Amygdala (tissue), 56 donors: ENCODE measurements at regions not wholly inside any gene's neighbourhood (a gene's known extent, or its start where the extent isn't known, plus 50 kb on each side); places are given as distances from the start of the nearest gene placed in this dataset.

Source experiments
- DNase-seq, 56 donors: peaks; one replicate each; lab custom pipeline; 2025; lab: John Stamatoyannopoulos, UW

DNA sequence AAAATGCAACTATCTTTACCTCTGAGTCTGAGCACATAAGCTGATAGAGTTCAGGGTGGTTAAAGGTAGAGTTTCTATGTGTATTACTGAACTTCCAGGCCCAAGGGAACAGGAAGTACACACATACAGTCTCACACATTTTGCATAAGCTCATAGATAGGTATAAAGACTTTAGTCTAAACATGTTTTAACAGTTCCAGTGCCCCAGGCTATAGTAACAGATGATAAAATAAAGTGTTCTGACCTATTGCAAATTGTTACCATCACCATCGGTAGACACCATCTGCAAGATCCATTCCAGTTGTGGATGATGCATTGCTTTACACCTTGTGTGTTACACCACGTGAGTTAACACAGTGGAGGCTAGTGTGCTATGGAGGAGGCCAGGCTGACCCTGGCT, 95.8 kb downstream of the TMEM174 start:
- no peak for DNase-seq

DNA sequence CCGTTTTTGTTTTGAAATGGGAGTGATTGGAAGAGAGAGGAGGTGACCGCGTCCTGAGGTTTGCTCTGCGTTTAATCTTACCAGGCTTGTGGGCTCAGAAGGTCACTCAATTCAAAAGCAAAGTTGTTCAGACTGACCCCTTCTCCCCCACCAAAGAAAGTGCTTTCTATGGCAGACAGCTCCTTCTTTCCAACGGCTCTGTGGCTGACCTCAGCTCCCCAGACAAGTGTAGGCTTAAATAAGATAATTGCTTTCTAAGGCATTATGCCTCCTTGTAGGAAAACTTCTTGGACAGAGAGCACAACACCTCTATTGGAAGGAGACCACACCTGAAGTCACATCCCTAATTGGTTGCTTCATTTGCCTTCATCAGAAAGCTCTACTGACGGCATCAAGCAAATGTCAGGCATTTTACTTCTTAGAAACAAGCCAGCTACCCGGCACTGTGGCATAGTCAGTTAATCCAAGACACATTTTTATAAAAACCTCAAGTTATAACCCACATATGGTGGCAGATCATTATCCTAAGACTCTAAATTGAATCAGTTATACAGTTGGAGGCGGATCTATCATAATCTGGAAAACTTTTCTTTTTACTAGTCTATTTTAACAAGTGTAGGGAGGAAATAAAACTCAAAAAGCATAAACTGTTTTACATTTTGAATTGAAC, 94.9 kb downstream of the TMEM174 start:
- no peak for DNase-seq

DNA sequence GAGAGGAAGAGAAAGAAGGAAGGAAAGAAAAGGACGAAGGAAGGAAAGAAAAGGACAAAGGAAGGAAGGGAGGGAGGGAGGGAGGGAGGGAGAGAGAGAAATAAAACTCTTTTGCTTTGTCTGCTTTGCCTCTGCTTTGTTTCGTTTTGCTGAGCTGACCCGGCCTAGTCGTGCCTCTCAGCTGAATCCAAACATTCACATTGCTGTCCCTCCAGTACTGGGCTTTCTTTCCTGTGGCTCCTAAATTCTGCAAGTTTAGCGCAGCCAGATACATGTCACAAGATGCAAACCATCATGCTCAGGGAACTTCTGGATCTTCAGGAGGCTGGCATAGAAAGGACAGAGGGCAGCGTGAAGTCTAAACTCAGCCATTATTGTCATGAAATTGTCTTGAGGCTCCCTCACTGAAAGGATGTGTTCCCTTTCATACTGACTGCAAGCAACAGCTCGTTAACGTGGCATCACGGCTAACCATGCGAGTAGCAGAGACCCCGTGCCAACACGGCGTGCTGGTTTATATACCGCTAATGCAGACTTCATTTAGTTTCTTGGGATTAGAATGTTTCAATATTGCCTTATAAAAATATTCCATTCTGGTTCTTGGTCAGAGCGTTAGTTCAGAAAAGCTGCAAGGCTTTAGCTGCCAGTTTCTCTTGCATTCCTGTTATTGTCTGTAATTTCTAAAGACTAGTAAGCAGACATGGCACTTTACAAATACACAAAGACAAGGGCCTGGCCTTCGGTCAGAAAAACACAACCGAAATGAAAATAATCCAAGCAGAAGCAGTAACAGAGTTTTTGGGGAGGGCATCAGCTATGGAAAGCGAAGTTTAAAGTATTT, 94.2 kb downstream of the TMEM174 start:
- DNase-seq, result no peak

DNA sequence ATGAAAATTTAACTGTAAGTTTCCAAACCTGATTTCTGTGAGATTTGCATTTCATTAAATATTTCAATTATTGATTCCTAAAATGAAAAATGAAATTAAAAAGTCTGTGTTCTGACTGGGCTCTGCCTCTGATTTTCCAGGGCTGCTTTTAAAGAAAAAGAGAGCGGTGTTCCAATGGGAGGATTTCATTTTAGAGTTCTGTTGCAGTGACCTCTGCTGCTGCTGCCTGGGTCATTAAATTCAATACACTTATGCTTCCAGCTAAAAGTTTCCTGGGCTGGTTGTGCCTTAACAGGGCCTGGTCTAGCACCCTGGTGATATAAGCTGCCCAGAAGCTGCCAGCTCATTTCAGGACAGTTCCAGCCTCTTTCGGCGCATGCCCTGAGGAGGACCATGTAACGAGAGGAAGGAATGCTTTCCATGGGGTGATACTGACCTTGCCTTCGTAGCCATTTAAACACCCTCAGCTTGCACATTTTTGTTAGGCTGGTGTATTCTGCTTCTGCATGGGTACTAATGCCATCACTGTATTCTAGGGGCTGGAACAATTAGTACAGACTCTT, 93.3 kb downstream of the TMEM174 start:
- no peak for DNase-seq

DNA sequence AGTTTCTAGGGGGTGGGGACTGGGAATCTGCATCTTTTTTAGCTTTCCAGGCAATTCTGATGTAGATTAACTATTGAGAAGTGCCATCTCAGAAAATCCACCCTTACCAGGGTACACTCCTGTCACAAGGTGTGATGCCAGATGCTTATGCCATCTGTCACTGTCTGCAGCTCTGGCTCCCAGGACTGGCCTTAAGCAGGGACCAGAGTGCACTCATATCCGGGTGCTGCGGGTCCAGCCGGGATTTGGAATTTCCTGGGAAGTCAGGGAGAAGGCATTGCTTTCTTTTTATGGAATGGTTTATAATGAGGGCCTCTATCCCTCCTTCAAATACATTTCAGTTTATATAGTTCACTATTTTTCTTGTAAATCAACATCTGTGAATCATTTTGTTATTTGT, 92.6 kb downstream of the TMEM174 start:
- no peak for DNase-seq

DNA sequence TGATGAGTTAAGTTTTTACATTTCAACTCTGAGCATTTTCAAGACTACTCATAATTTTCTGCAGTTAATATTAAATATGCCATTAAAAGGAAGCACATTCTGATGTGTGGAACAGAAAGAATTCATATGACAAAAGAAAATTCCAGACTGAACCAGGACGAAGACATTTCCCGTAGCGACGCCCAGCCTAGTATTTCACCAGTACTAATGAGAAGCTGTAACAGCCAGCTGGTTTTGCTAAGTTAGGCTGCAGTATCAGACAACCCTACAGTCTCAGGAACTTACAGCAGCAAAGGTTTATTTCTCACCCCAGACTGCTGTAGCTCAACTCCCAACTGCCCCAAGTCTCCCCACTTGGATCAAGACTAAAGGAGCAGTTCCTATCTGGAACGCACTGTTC, 91.6 kb downstream of the TMEM174 start:
- DNase-seq, result no peak

DNA sequence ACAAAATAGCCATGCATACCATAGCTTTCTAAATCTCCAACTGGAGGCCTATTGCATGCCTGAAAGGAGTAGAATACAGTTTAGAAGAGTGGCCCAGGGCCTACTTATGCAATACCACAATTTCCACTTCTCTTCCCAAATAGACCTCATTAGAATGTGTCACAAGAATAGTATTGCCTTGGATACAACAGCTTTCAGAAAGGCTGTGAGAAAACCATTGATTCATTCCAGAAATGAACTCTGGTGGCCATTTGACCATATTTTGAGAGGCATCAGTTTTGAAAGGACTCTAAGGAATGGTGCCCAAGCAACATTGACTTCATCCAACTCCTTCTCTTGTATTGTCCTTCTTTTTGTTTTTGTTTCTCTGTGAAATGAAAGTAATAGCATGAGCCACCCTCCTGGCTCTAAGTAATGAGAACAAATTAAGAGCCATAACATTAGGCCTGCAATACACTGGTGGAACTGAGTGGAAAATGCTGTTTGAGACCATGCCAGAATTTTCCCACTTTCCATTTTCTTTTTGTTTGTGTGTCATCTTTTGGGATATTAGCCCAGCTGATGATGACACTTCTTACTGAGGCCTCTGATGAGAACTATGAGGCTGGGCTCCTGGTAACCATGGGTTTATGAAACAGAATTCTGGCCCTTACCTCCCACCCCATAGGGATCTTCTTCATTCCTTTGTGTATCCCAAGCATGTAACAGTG, 90.2 kb downstream of the TMEM174 start:
- no peak for DNase-seq

DNA sequence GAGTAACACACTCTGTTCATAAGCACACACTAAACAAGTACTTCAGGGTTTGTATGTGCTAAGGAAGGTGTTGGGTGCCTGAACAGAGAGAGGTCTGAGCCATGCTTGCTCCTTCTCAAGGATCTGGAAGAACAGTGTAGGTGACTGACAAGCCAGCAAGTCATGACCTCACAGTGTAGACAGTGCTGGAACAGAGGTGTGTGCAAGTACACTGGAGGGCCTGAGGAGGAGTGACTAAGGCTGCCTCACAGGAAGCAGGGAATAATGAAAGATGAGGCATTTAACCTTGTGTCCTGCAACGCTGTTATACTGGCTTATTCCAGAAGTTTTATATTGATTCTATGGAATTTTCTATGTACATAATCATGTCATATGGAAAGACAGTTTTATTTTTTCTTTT, 83.9 kb downstream of the TMEM174 start:
- no peak for DNase-seq

DNA sequence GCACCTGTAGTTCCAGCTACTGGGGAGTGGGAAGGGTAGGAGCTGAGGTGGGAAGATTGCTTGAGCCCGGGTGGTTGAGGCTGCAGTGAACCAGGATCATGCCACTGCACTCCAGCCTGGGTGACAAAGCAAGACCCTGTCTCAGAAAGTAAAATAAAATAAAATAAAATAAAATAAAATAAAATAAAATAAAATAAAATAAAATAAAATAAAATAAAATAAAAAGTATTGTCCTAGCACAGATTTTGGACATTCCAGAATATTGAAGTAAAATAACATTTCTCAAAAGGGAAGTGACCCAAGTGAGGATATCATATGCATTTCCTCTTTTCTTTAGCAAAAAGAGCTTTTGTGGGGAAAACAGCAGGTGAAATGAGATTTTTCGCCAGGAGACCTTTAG, 83.5 kb downstream of the TMEM174 start:
- no peak for DNase-seq

DNA sequence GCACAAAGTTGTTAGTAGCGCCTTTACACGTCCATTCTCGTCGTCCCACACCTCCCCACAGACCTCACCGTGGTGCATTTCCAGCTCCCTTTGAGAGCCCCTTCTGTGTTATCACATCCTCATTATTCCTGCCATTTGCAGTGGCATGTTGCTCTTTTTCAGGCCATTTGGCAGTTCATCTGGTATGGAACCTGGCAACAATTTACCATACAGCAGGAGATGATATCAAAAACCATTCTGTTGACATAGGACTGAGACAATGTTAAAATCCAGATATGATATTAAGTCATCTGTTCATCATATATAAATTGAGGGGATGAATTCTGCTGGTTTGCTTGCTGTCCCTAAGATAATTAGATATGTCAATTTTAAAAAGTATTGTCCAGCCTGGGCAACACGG, 83.0 kb downstream of the TMEM174 start:
- DNase-seq, result no peak

DNA sequence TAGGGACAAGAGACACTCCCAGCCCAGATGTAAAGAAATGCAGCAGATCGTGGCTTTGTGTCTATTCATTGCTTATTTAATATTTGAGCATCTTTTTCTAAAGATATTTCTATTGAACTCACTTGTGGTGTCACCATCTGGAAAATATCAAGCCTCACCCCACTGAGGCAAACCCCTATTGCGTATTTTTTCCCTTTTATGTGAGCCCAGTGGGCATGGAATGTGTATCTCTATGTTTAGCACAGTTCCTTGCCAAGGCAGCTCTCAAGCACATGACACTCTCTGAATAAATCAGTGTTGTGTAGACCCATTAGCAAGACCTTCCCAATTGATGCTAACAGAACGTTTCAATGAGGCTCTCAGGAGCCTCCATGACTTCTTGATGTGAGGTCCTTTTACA, 81.6 kb downstream of the TMEM174 start:
- no peak for DNase-seq

DNA sequence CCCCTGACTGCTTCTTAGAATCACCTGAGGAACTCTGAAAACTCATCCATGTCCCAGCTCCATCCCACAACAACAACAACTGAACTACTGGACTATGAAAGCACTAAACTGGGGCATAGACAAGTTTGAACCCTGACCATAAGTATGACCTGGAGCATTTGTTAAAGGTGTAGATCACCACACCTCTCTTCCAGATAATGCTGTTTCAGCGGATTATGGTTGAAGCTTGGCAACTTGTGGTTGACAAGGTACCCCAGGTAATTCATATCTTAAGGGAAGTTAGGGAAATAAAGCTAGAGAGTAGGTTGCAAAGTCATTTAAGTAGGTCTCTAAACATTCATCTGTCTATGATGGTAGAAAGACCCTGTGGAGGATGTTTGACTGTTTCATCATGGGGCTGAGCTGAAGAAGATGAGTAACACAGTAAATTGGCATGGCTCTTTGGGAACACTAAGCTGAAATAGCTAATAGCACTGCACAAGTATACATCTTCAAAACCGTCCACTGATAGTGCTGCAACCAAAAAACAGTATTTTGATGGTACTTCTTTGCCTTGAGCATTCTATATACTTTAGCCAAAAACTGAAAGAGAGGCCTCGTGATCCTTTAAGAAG, 80.2 kb downstream of the TMEM174 start:
- DNase-seq, result no peak

DNA sequence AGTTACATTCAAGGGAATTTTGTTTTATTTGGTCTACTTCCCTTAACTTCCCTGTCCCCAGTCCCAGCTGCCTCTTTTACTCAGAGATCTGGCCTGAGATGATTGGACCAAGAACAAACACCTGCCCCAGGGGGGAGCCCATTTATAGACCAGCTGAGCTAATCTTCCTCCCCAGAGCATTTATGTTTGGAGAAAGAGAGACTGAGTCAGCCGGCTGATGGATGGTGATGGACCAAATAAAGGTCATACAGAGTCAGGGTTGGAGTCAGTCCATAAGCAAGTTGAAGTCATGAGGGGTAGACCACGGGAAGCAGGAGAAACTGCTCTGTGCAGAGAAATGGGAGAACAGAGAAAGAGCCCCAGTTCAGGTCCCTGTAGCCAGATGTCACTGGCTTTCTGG, 77.7 kb downstream of the TMEM174 start:
- no peak for DNase-seq

DNA sequence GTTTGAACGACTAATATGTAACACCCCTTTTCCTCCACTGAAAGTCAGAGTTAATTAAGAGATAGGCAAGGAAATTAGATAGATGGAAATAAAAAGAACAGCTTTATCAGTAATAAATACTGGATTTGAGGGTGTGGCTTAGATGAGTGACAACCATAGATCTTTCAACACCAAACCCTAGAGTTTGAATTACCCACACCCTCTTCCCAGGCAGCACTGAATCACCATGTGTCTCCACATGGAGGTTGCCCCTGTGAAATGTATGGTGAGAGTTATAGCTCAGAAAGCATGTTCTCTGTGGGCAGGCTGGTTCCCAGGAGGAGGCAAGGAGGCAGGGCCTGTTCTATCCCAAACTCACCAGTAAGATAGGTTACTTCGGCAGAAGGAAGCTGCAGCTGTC, 69.7 kb downstream of the TMEM174 start:
- DNase-seq, result no peak

DNA sequence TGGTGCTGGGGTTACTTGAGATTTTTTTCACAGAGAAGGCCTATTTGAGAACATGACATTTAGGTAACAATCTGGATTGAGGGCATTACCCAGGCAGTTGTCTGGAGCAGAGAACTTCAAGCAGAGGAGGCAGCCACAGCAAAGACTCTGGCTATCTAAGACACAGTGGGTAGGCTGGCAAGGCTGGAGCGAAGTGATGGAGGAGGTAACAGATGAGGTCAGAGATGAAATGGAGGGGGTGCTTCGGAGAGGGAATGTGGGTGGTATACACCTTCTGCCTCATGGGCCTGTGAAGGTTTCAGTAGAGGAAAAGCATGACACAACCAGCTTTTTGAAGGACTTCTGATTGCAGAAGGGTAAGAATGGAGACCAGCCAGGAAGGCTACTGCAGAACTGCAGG, 65.9 kb downstream of the TMEM174 start:
- no peak for DNase-seq

DNA sequence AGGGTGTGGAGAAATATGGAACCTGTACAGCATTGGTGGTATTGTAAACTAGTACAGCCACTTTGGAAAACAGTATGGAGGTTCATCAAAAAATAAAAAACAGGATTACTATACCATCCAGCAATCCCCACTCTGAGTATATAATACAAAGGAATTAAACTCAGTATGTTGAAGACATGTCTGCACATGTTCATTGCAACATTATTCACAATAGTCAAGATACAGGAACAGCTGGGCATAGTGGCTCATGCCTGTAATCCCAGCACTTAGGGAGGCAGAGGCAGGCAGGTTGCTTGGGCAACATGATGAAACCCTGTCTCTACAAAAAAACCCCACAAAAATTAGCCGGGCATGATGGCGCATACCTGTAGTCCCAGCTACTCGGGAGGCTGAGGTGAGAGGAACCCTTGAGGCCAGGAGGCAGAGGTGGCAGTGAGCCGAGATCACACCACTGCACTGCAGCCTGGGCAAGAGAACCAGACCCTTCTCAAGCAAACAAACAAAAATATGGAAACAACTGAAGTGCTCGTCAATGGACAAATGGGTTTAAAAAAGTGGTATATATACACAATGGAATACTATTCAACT, 63.6 kb downstream of the TMEM174 start:
- no peak for DNase-seq

DNA sequence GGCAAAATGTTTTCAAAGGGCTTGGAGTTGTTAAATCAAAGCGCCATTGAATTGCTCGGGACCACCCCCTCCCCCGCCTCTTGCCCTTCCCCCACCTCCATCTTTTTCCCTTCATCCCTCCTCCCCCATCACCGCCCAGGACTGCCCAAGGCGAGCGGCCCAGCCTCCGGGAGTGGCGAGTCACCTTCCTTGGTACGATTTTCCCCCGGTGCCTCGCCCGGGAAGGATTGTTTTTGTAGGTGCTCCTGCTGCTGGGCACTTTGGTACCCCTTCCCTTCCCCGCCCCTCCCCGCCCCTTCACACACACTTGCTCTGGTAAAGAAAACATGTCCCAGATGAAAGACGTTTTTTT, 61.2 kb downstream of the TMEM174 start:
- DNase-seq, result no peak

DNA sequence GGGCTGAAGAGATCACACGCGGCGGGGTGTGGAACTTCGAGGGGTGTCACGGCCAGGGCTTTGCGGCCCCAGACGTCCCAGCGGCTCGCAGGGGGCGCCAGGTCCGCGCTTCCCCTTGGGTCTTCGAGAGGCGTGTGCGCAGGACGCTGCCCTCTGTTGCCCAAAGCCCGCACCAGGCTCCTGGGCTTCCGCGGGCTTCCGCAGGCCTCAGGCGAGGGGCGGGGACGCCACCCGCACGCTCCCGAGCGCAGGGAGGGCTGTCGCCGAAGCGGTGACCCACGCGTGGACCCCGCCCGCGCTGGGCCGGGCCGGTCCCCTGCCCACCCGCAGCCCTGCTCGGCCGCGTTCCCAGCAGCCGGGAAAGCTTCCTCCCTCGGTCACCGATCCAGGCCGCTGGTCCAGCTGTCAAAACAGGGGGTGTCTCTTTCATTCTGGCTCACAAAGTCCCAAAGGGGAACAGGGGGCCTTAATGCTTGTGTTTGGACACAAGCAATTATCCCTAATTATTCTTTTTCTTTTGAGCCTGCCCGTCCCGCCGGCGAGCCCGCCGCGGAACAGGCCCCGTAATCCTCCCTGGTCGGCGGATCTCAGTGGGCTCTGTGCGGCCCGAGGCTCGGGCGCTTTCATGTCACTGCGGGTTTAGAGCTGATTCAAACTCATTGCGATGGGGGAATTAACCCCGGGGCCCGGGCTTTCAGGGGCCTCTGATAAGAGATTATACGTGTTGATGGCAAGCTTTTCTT, 60.6 kb downstream of the TMEM174 start:
- peak in 2 of 56 donors; percentile 6 to 16 for DNase-seq

DNA sequence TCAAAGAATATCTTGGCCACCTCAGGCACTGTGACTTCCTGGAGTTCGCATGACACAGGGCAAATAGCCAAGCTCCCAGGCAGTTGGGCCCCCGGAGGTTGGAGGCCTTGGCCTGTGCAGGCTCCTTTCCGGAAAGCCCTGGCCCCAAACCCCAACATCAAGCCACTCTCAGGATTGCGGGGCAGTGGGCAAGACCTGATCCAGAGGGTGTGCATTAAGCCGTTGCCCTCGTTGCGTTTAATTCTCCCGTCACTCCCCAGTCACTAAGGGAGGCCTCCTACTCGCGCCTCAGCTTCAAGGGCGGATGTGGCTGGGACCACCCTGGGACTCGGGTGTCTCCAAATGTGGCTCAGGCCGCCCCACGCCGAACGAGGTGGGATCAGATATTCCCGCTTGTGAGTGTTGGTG, 60.1 kb downstream of the TMEM174 start:
- DNase-seq, result no peak
